OCI-LY1 (cell line): ENCODE measurements at regions not wholly inside any gene's neighbourhood (a gene's known extent, or its start where the extent isn't known, plus 50 kb on each side); places are given as distances from the start of the nearest gene placed in this dataset.

Experiments
- EZH2 ChIP-seq: fragments of 200-600 bp; sonication (generic), shearing (Covaris generic); IDR thresholded peaks from 2 replicates; pipeline ENCODE4 v1.8.0; 2017; ENCODE audit warnings: borderline replicate concordance, mixed run types, mild to moderate bottlenecking, antibody characterized with exemption, low read length, moderate library complexity, mixed read lengths
- TF ChIP-seq, protein P1 (sequence below): fragments of 200-600 bp; sonication (generic), shearing (Covaris generic); IDR thresholded peaks from 2 replicates; pipeline ENCODE4 v1.5.1; 2017; ENCODE audit warnings: mild to moderate bottlenecking, antibody characterized with exemption, low read length, moderate library complexity, mixed read lengths

GRCh38 chr4:119688446-119688845 is 59.8 kb upstream of the PDE5A start:
- TF ChIP-seq, protein P1, sequence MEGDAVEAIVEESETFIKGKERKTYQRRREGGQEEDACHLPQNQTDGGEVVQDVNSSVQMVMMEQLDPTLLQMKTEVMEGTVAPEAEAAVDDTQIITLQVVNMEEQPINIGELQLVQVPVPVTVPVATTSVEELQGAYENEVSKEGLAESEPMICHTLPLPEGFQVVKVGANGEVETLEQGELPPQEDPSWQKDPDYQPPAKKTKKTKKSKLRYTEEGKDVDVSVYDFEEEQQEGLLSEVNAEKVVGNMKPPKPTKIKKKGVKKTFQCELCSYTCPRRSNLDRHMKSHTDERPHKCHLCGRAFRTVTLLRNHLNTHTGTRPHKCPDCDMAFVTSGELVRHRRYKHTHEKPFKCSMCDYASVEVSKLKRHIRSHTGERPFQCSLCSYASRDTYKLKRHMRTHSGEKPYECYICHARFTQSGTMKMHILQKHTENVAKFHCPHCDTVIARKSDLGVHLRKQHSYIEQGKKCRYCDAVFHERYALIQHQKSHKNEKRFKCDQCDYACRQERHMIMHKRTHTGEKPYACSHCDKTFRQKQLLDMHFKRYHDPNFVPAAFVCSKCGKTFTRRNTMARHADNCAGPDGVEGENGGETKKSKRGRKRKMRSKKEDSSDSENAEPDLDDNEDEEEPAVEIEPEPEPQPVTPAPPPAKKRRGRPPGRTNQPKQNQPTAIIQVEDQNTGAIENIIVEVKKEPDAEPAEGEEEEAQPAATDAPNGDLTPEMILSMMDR = no peak
- TF ChIP-seq EZH2 = no peak
